ENCODE measurements at regions not wholly inside any gene's neighbourhood (a gene's known extent, or its start where the extent isn't known, plus 50 kb on each side); places are given as distances from the start of the nearest gene placed in this dataset.

DNA sequence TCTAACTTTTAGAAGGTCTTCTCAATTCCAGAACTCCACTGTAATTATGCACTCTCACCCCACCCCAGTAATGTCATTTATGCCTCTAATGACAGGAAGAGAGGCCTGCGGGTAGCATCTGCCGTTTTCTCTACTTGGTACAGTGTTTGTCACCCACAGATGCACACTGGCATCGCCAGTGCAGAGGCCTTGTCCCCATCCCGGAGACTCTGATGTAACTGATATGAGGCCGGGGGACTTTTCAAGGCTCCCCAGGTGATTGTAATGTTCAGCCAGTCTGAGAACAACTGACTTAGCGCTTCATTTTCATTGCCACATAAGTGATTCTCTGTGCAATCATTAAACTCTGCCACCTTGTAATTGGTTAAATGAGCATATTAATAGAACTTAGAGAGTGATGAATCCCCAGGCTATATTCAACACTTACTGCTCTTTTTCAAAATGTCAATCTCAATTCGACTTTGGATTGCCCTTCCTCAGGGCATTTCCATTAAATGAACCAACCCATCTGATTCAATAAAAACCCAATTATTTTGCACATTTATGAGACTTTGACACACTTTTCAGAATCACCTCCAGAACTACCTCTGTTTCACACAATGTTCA, 113.2 kb downstream of the HERPUD2 start:
- no peaks in the 10 kb centered on the region for H3K36me3 ChIP-seq (ENCODE audit: low read depth, missing control alignments)
- H3K27ac ChIP-seq = no peak overlapping the region
- no peak for TF ChIP-seq POLR2A (IDR thresholded peaks at IDR 0.05)
- TF ChIP-seq, protein P1, sequence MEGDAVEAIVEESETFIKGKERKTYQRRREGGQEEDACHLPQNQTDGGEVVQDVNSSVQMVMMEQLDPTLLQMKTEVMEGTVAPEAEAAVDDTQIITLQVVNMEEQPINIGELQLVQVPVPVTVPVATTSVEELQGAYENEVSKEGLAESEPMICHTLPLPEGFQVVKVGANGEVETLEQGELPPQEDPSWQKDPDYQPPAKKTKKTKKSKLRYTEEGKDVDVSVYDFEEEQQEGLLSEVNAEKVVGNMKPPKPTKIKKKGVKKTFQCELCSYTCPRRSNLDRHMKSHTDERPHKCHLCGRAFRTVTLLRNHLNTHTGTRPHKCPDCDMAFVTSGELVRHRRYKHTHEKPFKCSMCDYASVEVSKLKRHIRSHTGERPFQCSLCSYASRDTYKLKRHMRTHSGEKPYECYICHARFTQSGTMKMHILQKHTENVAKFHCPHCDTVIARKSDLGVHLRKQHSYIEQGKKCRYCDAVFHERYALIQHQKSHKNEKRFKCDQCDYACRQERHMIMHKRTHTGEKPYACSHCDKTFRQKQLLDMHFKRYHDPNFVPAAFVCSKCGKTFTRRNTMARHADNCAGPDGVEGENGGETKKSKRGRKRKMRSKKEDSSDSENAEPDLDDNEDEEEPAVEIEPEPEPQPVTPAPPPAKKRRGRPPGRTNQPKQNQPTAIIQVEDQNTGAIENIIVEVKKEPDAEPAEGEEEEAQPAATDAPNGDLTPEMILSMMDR (IDR thresholded peaks at IDR 0.05) = no peak
- no peak overlapping the region for H3K4me3 ChIP-seq
- WGBS, 2 donors = 86 to 88% methylated on average over 7 of the region's 7 CpGs
- intact Hi-C loops (cut with DNase I; ENCODE audit: low total_unique reads) = no loop called here
- H3K9me3 ChIP-seq = no peaks in the 10 kb centered on the region
- DNase-seq = no peak
- H3K4me1 ChIP-seq = no peaks in the 10 kb centered on the region
- H3K27me3 ChIP-seq = no peaks in the 10 kb centered on the region

DNA sequence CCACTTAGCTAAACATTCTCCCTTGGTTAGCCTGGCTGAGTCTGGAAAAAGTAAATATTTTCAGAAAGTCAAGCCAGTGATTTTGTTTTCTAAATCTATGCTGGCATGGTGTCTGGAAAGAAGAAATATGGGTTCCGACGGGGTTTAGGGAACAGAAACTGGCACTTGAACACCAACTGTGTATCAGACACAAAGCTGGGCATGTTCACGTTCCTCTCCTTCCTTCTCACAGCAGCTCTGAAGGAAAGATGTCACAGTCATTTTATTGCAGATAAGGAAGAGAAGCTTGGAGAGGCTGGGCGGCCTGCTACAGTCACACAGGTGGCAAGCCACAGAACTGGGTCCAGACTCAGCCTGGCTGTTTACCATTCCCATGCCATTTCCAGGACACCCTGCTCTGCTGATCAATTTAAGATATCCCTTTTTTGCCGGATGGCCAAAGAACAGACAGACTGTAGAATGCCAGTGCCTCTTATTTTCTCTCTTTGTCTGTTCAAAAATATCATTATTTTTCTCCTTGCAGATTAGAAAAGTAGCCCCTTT, 118.8 kb downstream of the HERPUD2 start:
- H3K4me3 ChIP-seq = no peak overlapping the region

DNA sequence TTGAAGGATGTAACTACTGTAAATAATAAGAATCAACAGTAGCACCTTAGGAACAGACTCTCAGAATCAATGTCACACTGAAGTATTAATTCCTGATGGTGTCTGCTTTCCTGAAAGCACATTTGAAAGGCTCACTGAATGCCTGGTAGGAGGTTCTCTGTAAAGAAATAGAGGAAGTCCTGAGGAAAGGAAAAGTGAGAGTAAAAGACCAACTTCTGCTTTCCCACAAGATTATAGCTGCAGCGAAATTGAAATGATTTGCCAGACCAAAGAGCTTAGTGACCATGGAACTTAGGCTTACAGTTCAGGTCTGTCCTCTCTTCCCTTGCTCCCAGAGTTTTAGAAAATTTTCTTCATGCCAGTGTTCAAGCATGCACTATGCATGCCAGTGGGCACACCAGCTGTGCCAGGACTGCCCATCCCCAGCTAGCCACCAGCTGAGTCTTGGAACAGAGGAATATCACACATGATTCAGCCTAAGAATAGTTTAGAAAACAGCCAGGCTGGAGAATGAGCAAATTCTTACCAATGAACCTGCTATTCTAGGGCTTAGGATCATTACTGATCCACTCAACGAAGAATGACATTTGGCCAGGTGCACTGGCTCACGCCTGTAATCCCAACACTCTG, 123.2 kb downstream of the HERPUD2 start:
- Histone ChIP-seq H3K27ac (no peak overlapping the region), H3K36me3 (ENCODE audit: low read depth, missing control alignments) (no peaks in the 10 kb centered on the region), H3K27me3 (no peaks in the 10 kb centered on the region), H3K9me3 (no peaks in the 10 kb centered on the region), H3K4me3 (no peak overlapping the region), H3K4me1 (no peaks in the 10 kb centered on the region)
- intact Hi-C loops (cut with DNase I; ENCODE audit: low total_unique reads) = no loop called here
- TF ChIP-seq, protein P1 (IDR thresholded peaks at IDR 0.05) = no peak
- no peak for TF ChIP-seq POLR2A (IDR thresholded peaks at IDR 0.05)
- no peak for DNase-seq
- 87 to 91% methylated on average over 3 of the region's 3 CpGs for WGBS, 2 donors

More for the DNA sequence above, 118.8 kb downstream of the HERPUD2 start:
- no peaks in the 10 kb centered on the region for H3K27me3 ChIP-seq
- WGBS, 2 donors = 80 to 90% methylated on average over 5 of the region's 5 CpGs
- no peaks in the 10 kb centered on the region for H3K36me3 ChIP-seq (ENCODE audit: low read depth, missing control alignments)
- H3K9me3 ChIP-seq = no peaks in the 10 kb centered on the region
- no peak for DNase-seq
- intact Hi-C loops (cut with DNase I; ENCODE audit: low total_unique reads) = no loop called here
- no peaks in the 10 kb centered on the region for H3K4me1 ChIP-seq
- H3K27ac ChIP-seq = no peak overlapping the region
- TF ChIP-seq POLR2A (IDR thresholded peaks at IDR 0.05) = no peak
- TF ChIP-seq, protein P1 (IDR thresholded peaks at IDR 0.05) = no peak

DNA sequence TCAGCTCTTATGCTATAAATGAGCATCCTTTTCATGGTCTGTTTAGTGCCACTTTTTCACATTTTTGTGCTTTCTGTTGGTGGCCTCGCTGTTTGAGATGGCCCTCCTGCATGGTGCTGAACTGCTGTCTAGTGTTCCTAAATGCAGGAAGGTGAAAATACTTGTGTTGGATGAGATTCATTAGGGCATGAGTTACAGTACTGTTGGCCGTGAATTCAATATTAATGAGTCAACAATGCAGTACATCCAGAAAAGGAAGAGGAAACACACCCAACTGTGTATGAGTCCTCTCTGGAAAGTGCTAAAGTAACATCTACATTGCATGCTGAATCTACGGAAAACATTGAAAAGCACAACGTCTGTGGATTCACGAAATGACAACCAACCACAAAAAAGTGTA, 124.0 kb downstream of the HERPUD2 start:
- no peaks in the 10 kb centered on the region for H3K27me3 ChIP-seq
- no peaks in the 10 kb centered on the region for H3K36me3 ChIP-seq (ENCODE audit: low read depth, missing control alignments)
- H3K4me3 ChIP-seq = no peak overlapping the region
- H3K9me3 ChIP-seq = no peaks in the 10 kb centered on the region
- no peak overlapping the region for H3K27ac ChIP-seq
- 88 to 91% methylated on average over 5 of the region's 5 CpGs for WGBS, 2 donors
- no peak for TF ChIP-seq POLR2A (IDR thresholded peaks at IDR 0.05)
- TF ChIP-seq, protein P1 (IDR thresholded peaks at IDR 0.05) = no peak
- intact Hi-C loops (cut with DNase I; ENCODE audit: low total_unique reads) = no loop called here
- H3K4me1 ChIP-seq = no peaks in the 10 kb centered on the region
- DNase-seq = no peak
